ENCODE measurements at regions not wholly inside any gene's neighbourhood (a gene's known extent, or its start where the extent isn't known, plus 50 kb on each side); places are given as distances from the start of the nearest gene placed in this dataset.

DNA sequence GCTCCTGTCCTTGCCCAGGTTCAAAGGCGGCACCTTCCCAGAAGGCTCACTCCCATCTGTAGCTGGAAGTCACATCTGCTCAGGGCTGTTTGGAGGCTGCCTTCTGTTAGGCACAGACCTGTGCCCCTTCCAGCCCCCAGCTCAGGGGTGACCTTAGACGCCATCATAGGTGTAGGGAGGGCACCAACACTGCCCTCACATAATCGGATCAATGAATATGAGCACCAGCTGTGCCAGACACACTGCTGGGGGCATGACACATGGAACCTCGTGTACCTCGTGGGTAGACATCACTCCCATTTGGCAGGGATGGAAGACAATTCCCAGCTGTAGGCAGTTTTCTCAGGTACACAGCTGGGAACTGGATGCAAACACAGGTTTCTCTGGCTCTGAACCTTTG lies 220.7 kb upstream of the ASIC2 start:
- TF ChIP-seq, protein P1, sequence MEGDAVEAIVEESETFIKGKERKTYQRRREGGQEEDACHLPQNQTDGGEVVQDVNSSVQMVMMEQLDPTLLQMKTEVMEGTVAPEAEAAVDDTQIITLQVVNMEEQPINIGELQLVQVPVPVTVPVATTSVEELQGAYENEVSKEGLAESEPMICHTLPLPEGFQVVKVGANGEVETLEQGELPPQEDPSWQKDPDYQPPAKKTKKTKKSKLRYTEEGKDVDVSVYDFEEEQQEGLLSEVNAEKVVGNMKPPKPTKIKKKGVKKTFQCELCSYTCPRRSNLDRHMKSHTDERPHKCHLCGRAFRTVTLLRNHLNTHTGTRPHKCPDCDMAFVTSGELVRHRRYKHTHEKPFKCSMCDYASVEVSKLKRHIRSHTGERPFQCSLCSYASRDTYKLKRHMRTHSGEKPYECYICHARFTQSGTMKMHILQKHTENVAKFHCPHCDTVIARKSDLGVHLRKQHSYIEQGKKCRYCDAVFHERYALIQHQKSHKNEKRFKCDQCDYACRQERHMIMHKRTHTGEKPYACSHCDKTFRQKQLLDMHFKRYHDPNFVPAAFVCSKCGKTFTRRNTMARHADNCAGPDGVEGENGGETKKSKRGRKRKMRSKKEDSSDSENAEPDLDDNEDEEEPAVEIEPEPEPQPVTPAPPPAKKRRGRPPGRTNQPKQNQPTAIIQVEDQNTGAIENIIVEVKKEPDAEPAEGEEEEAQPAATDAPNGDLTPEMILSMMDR (conservative IDR thresholded peaks at IDR 0.05; ENCODE audit: low read length), result no peak
- no peak for TF ChIP-seq EZH2phosphoT487 (IDR thresholded peaks at IDR 0.05; ENCODE audit: borderline replicate concordance)

Measured in Loucy (cell line).